HG03064 (cell line): ENCODE measurements at regions not wholly inside any gene's neighbourhood (a gene's known extent, or its start where the extent isn't known, plus 50 kb on each side); places are given as distances from the start of the nearest gene placed in this dataset.

Experiments
- ATAC-seq: cut with Tn5 transposase; IDR thresholded peaks from one replicate; pipeline ENCODE4 v1.9.1; 2021; ENCODE audit warnings: low read depth; ENCODE audit not compliant: unreplicated experiment

GRCh38 chr7:106424476-106425016 lies 139.8 kb upstream of the NAMPT start:
- ATAC-seq = no peak

DNA sequence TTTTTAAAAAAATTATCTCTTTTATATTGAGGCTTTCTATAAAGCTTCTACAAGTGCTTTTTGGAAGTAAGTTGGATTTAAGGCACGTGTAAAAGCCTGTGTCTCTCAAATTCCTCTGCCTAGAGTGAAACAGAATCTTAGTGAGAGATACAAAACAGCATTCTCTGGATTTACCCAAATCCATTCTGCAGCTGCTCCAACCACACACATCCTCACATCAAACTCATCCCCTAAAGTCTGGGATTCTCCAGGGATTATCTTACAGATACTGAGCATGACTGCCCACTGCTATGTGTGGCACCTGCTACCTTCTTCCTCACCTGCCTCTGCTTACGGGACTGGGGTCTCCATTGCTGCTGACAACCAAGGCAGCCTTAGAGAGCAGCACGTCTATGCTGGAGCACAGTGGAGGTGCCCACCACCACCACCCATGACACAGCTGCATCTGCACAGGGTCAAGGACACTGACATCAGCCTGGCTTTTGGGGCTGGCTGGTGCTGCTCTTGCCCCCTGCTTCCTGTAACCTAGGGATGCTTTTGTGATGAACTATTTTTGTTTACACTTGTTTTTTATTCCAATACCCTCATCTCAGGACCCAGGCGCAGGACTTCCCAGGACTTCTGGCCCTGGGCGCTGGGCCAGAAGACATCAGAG lies 139.2 kb upstream of the NAMPT start:
- no peak for ATAC-seq

- ATAC-seq = no peak
Measured at GRCh38 chr7:106423111-106423510, 138.3 kb upstream of the NAMPT start.

GRCh38 chr7:106421181-106421762 lies 136.5 kb upstream of the NAMPT start:
- ATAC-seq = no peak

GRCh38 chr7:106420736-106421135 lies 136.0 kb upstream of the NAMPT start:
- ATAC-seq = no peak

DNA sequence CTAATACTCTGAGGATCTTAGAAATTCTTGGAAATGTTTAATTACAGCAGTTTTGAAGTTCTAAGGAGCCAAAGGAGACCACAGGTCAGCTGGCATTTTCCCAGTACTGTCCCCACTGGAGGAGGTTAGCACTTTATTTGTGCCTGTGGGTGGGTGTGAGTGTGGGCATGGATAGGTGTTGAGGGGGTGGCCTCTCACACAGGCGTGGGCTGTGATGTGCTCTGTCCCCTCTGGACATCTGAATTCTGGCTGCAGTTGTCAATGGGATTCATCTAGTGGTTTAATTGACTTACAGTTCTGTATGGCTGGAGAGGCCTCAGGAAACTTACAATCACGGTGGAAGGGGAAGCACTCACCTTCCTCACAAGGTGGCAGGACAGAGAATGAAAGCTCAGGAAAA lies 135.4 kb upstream of the NAMPT start:
- ATAC-seq = no peak

DNA sequence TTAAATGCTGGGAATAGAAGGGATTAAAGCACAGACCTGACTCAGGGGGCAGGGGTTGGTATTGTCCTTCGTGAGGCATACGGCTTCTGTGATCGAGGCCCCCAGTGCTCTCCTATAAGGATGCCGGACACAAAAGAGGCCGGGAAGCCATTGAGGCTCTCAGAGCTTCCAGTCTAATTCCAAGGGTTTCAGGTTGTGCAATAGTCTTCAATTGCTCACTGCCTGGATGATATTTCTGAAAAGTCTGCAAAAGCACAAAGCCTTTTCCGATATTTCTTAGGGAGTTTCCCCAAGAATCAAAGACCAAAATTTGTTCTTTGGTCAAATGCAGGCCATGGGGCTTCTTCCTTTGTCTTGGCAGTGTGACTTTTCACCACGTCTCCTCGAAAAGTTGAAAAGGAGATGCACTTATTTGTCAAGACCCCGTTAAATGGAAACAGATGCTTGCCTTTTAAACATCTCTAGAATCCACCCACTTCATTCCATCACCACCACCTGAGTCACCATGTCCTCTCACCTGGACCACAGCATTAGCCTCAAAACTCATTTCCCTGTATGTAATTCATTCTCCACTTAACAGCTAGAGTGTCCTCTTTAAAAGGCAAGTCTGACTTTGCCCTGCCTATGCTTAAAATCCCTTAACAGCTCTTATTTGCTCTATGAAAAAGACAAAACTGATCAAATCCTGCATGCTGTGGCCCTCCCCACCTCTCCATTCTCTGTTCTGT lies 134.8 kb upstream of the NAMPT start:
- no peak for ATAC-seq

- ATAC-seq = no peak
Measured at GRCh38 chr7:106418526-106418925, 133.7 kb upstream of the NAMPT start.

DNA sequence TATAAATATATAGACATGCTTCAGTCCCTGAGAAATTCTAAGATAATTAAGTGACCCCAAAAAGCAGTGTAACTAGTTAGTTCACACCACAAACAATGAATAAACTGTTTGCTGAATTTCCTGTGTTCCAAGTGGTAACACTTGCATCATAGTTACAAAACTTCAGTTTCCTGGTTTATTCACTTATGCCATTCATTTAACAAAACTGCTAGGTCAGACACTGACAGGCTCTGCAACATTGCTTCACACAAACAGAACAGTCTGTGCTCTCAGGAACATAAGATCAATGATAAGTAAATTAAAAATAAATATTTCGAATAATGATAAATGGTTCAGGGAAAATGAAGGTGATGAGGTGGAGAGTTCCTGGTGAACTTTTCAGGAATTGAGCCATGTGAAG lies 133.3 kb upstream of the NAMPT start:
- no peak for ATAC-seq

DNA sequence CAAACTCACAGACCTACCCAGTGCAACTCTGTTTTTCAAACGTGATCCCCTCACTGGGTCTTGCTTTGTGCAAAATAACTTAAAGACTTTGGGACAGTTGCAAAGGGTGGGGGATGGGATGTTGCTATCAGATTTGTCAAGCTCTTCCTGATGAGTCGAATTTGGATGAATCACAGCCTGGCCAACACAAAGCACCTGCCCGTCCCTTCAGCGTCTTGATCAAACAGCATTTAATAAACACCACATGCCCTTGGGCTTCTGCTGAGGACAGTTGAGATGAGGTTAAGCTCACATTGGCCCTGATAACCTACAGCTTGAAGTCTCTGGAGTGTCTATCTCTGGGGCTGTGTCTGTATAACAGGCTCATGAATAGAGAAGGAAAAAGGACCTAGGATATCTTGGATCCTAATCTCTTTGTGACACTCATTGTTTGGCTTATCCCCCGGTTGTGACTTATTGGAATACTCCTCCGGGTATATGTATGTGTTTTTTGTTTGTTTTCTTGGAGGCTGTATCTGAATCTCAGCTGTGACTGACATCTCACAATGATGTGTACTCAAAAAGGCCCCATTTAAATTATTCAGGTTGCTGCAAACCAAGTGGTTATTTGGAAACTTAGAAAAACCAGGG lies 132.6 kb upstream of the NAMPT start:
- ATAC-seq = no peak

GRCh38 chr7:106416430-106416829 lies 131.6 kb upstream of the NAMPT start:
- ATAC-seq = no peak

GRCh38 chr7:106415433-106415832 lies 130.7 kb upstream of the NAMPT start:
- ATAC-seq = no peak

GRCh38 chr7:106413446-106413845 lies 128.7 kb upstream of the NAMPT start:
- ATAC-seq = no peak

DNA sequence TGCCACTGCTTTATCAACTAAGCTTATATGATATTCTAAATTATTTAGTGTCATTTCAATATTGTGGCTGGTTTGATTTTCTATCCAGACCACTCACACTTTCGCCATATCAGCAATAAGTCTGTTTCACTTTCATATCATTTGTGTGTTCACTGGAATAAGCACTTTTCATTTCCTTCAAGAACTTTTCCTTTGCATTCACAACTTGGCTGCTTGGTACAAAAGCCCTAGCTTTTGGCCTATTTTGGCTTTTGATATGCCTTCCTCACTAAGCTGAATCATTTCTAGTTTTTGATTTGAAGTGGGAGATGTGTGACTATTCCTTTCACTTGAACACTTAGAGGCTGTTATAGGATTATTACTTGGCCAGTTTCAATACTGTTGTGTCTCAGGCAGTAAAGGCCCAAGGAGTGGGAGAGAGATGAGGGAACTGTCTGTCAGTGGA lies 120.9 kb upstream of the NAMPT start:
- no peak for ATAC-seq

DNA sequence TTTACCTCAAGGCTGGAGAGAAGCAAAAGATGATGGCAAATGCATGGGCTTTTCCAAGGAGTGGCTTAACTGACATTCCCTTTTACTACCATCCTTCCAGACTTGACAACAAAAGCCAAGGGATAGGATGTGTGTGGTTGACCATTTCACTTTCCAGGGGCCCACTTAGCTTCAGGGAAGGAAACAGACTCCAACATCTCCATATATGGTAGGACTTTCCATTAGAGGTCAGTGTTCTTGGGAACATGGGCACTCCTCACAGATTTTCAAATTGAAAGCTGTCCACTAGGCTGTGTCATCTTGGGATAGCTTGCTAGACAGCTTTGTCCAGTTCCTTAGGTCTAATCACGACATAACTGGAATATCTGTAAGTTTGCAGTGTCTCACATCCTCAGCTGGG lies 118.1 kb upstream of the NAMPT start:
- no peak for ATAC-seq

GRCh38 chr7:106400923-106401322 lies 116.1 kb upstream of the NAMPT start:
- ATAC-seq = no peak

DNA sequence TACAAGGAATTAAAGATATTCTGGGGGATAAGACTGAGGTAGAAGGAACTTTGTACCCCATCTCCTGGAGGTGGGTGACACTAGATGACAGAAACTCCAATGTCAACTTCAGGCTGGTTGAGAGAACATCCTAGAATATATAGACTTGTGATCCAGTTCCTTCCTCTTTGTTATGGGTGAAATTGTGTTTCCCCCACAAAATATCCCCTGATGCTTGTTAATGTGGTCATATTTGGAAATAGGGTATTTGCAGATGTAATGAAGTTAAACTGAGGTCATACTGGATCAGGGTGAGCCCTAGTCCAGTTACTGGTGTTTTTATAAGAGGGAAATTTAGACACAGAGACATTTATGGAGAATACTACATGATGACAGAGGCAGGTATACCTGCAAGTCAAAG lies 114.0 kb upstream of the NAMPT start:
- ATAC-seq = no peak

- no peak for ATAC-seq
Measured at GRCh38 chr7:106397994-106398393, 113.2 kb upstream of the NAMPT start.

DNA sequence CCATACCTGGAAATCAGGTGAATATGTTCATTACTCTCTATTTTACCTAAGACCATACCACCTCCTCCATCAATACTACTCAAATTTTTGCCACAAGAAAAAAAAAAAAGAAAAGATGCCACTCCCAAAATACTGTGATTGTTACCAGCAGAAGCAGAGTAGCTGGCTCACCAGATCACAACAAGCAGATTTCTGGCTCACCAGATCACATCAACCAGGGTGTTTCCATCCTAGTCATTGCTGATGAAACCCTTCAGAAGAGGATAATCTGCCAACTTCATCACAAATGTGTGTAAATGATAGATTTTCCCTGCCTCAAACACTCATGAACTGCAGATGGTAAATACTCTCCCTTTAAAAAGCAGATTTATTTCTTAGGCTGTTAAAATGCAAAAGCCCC lies 109.7 kb upstream of the NAMPT start:
- no peak for ATAC-seq

- ATAC-seq = no peak
Measured at GRCh38 chr7:106393564-106394251, 108.9 kb upstream of the NAMPT start.

DNA sequence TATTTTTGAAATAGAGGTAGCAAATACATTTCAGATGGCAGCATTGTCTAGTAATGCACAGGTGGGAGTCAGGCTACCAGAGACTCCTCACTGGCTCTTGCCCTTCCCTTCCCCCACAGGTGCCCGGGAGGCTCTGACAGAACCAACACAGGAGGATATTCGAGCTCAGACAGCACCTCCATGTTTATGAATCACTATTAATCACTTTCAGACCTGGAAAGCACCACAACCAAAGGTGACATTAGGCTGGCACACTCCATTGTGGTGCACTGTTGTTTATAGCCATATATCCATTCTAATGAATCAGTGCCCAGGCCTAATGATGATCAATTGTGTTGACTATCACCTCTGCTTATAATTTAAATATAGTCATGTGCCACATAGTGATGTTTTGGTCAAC lies 107.8 kb upstream of the NAMPT start:
- no peak for ATAC-seq
